ENCODE measurements at regions not wholly inside any gene's neighbourhood (a gene's known extent, or its start where the extent isn't known, plus 50 kb on each side); places are given as distances from the start of the nearest gene placed in this dataset.

GRCh38 chr17:71842986-71843385 is 277.8 kb upstream of the SOX9 start:
- no peak for TF ChIP-seq POLR2A (IDR thresholded peaks at IDR 0.05)
- no peak for TF ChIP-seq CTCF (IDR thresholded peaks at IDR 0.05)

Data from stomach (tissue), 4 donors.